Type B pancreatic cell (in vitro differentiated cells): ENCODE measurements at regions not wholly inside any gene's neighbourhood (a gene's known extent, or its start where the extent isn't known, plus 50 kb on each side); places are given as distances from the start of the nearest gene placed in this dataset.

Experiments used
- DNase-seq: peaks from one replicate; pipeline ENCODE4 v3.0.0; 2021; ENCODE audit warnings: mixed read lengths; ENCODE audit not compliant: unreplicated experiment; ENCODE audit errors: extremely low spot score
- H3K27ac Mint-ChIP-seq: 2 replicates; pipeline ENCODE4 v1.8.0; 2021; ENCODE audit warnings: mild to moderate bottlenecking, mixed read lengths
- H3K27me3 Mint-ChIP-seq: 2 replicates; pipeline ENCODE4 v1.8.0; 2021; ENCODE audit warnings: mixed read lengths
- H3K36me3 Mint-ChIP-seq: 2 replicates; pipeline ENCODE4 v1.8.0; 2021; ENCODE audit warnings: mixed read lengths
- H3K4me1 Mint-ChIP-seq: one replicate; pipeline ENCODE4 v1.8.0; 2021; ENCODE audit warnings: mixed read lengths; ENCODE audit not compliant: unreplicated experiment
- H3K4me3 Mint-ChIP-seq: 2 replicates; pipeline ENCODE4 v1.8.0; 2021; ENCODE audit warnings: mild to moderate bottlenecking, mixed read lengths
- H3K9me3 Mint-ChIP-seq: 2 replicates; pipeline ENCODE4 v1.8.0; 2021; ENCODE audit warnings: mixed read lengths
- TF ChIP-seq, protein P1 (sequence below): fragments of 200-600 bp; sonication (generic); conservative IDR thresholded peaks from 2 replicates; pipeline ENCODE4 v1.5.0; 2021; ENCODE audit warnings: antibody characterized with exemption, mild to moderate bottlenecking

DNA sequence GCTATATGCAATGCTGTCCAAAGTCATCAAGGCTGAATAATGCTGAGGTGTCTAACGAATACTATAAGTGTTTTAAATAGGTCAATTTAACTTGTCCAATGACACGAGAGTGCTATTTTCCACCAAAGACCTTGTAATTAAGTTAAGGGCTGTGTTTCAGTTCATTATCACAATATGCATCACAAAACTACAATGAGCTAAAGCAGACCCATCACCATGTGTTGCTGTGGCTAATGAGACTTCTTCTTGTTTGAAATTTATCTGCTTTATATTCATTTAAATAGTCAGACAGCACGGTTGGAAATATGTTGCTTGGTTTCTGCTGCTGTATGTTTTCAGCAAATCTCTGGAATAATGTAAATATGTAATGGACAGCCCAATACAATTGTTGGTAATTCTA, 292.5 kb upstream of the VSTM2A start:
- H3K27ac Mint-ChIP-seq: no peak overlapping the region
- H3K4me1 Mint-ChIP-seq: no peaks in the 10 kb centered on the region
- H3K4me3 Mint-ChIP-seq: no peak overlapping the region
- H3K27me3 Mint-ChIP-seq: no peaks in the 10 kb centered on the region
- DNase-seq: no peak
- TF ChIP-seq, protein P1, sequence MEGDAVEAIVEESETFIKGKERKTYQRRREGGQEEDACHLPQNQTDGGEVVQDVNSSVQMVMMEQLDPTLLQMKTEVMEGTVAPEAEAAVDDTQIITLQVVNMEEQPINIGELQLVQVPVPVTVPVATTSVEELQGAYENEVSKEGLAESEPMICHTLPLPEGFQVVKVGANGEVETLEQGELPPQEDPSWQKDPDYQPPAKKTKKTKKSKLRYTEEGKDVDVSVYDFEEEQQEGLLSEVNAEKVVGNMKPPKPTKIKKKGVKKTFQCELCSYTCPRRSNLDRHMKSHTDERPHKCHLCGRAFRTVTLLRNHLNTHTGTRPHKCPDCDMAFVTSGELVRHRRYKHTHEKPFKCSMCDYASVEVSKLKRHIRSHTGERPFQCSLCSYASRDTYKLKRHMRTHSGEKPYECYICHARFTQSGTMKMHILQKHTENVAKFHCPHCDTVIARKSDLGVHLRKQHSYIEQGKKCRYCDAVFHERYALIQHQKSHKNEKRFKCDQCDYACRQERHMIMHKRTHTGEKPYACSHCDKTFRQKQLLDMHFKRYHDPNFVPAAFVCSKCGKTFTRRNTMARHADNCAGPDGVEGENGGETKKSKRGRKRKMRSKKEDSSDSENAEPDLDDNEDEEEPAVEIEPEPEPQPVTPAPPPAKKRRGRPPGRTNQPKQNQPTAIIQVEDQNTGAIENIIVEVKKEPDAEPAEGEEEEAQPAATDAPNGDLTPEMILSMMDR: no peak
- no peaks in the 10 kb centered on the region for H3K36me3 Mint-ChIP-seq
- no peaks in the 10 kb centered on the region for H3K9me3 Mint-ChIP-seq

DNA sequence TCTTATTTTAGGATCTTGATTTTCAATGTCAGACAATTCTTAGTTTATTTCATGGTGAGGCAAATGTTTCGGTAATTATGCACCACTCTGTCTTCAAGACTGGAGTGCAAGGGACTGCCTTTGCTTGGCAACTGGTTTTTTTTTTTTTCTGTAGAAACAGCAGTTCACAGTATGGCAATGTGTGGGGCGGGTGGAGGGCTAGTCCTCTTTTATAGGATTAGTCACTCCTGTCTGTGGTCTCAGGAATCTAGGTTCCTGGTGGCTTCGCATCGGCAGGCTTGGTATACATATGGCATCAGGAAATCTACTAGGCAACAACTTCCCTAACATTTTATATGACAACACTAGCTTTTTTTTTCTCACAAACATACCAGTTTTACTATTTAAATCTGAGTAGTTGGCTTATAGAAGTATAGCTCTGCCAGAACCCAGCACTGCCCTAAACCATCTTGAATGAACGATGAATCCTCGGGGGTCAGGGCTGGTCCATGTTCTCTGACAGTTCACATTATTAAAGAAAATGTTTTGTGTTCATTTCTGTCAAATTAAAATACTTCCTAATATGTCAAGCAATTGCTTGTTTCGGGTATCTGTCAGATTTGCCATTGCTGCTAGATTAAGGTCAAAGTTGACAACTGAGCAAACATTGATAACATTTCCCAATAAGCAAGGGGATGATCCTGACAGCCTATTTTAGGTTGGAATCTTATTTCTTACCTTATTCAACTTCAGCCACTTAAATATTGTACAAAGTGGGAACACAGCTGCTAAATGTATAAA, 289.7 kb upstream of the VSTM2A start:
- Mint-ChIP-seq H3K9me3 (no peaks in the 10 kb centered on the region), H3K36me3 (no peaks in the 10 kb centered on the region), H3K27me3 (no peaks in the 10 kb centered on the region), H3K4me3 (no peak overlapping the region), H3K27ac (no peak overlapping the region), H3K4me1 (no peaks in the 10 kb centered on the region)
- no peak for DNase-seq
- TF ChIP-seq, protein P1: no peak

DNA sequence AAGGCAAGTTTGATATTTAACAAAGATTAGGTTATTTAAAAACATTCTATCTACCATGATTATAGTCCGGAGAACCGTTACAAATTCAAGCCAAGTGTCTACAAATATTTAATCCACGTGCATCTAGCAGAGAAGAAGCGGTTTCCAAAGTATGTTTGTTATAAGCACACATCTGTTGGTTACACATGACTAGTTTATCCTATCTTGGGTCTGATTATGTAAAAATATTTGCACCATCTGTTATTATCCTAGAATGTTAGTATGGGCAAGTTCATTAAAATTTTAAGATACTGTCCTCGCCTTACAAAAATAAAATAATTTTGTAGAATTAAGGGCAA, 289.2 kb upstream of the VSTM2A start:
- no peak overlapping the region for H3K4me3 Mint-ChIP-seq
- no peak overlapping the region for H3K27ac Mint-ChIP-seq
- H3K27me3 Mint-ChIP-seq: no peaks in the 10 kb centered on the region
- TF ChIP-seq, protein P1: no peak
- H3K4me1 Mint-ChIP-seq: no peaks in the 10 kb centered on the region
- no peak for DNase-seq
- no peaks in the 10 kb centered on the region for H3K9me3 Mint-ChIP-seq
- no peaks in the 10 kb centered on the region for H3K36me3 Mint-ChIP-seq

DNA sequence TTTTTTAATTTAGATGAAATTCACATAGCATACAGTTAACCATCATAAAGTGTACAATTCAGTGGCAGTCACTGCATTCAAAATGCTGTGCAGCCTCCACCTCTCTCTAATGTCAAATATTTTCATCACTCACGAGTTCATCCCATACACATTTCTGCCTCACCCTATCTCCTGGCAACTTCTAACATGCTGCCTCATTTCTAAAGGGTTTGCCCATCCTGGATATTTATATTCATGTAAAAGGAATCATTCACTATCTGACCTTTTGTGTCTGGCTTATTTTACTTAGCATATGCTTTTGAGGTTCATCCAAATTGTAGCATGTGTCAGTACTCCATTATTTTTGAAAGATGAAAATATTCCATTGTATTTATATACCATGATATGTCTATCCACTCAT, 286.9 kb upstream of the VSTM2A start:
- Mint-ChIP-seq H3K4me3 (no peak overlapping the region), H3K9me3 (no peaks in the 10 kb centered on the region), H3K27me3 (no peaks in the 10 kb centered on the region), H3K36me3 (no peaks in the 10 kb centered on the region), H3K27ac (no peak overlapping the region), H3K4me1 (no peaks in the 10 kb centered on the region)
- TF ChIP-seq, protein P1: no peak
- no peak for DNase-seq

DNA sequence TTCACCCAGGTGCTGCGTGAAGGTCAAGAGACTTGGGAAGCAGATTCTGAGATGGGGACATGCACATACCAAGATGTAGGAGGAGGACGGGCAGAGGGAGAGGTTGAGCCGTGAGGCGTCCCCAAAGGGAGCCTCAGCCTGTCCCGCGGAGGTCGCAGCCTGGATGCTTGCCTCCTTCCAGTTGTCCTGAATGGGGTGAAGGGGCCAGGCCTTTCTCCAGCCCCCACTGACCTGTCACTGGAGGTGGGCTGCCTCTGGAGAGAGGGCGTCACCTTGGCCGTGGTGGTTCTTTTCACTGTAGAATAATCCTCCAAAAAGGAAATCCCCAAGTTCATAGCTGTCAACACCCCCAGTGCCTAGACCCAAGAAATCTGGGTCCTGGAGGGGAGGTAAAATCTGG, 283.0 kb upstream of the VSTM2A start:
- TF ChIP-seq, protein P1: no peak
- H3K4me1 Mint-ChIP-seq: no peaks in the 10 kb centered on the region
- no peaks in the 10 kb centered on the region for H3K9me3 Mint-ChIP-seq
- no peaks in the 10 kb centered on the region for H3K27me3 Mint-ChIP-seq
- DNase-seq: no peak
- H3K27ac Mint-ChIP-seq: no peak overlapping the region
- no peak overlapping the region for H3K4me3 Mint-ChIP-seq
- no peaks in the 10 kb centered on the region for H3K36me3 Mint-ChIP-seq
